ENCODE measurements at regions not wholly inside any gene's neighbourhood (a gene's known extent, or its start where the extent isn't known, plus 50 kb on each side); places are given as distances from the start of the nearest gene placed in this dataset.

GRCh38 chr14:71593966-71594365 is 338.3 kb upstream of the RGS6 start:
- no peak for DNase-seq (ENCODE audit: low read depth)
- no peak overlapping the region for H3K4me3 ChIP-seq (ENCODE audit: low read depth, low read length)

GRCh38 chr14:71594821-71595220 is 337.4 kb upstream of the RGS6 start:
- no peak overlapping the region for H3K4me3 ChIP-seq (ENCODE audit: low read depth, low read length)
- no peak for DNase-seq (ENCODE audit: low read depth)

GRCh38 chr14:71595441-71595840 is 336.8 kb upstream of the RGS6 start:
- no peak for DNase-seq (ENCODE audit: low read depth)
- no peak overlapping the region for H3K4me3 ChIP-seq (ENCODE audit: low read depth, low read length)

GRCh38 chr14:71597287-71597920 is 334.8 kb upstream of the RGS6 start:
- H3K4me3 ChIP-seq (ENCODE audit: low read depth, low read length) = no peak overlapping the region
- no peak for DNase-seq (ENCODE audit: low read depth)

- DNase-seq (ENCODE audit: low read depth) = no peak
- H3K4me3 ChIP-seq (ENCODE audit: low read depth, low read length) = no peak overlapping the region
Observed at GRCh38 chr14:71597955-71598660, 334.1 kb upstream of the RGS6 start.

GRCh38 chr14:71600309-71600708 is 331.9 kb upstream of the RGS6 start:
- H3K4me3 ChIP-seq (ENCODE audit: low read depth, low read length) = no peak overlapping the region
- DNase-seq (ENCODE audit: low read depth) = no peak

GRCh38 chr14:71602524-71602923 is 329.7 kb upstream of the RGS6 start:
- no peak overlapping the region for H3K4me3 ChIP-seq (ENCODE audit: low read depth, low read length)
- DNase-seq (ENCODE audit: low read depth) = no peak

GRCh38 chr14:71604231-71604630 is 328.0 kb upstream of the RGS6 start:
- DNase-seq (ENCODE audit: low read depth) = no peak
- no peak overlapping the region for H3K4me3 ChIP-seq (ENCODE audit: low read depth, low read length)

GRCh38 chr14:71606064-71606463 is 326.2 kb upstream of the RGS6 start:
- DNase-seq (ENCODE audit: low read depth) = no peak
- H3K4me3 ChIP-seq (ENCODE audit: low read depth, low read length) = no peak overlapping the region

GRCh38 chr14:71606575-71606974 is 325.7 kb upstream of the RGS6 start:
- DNase-seq (ENCODE audit: low read depth) = no peak
- no peak overlapping the region for H3K4me3 ChIP-seq (ENCODE audit: low read depth, low read length)

- H3K4me3 ChIP-seq (ENCODE audit: low read depth, low read length) = no peak overlapping the region
- no peak for DNase-seq (ENCODE audit: low read depth)
Observed at GRCh38 chr14:71607056-71607455, 325.2 kb upstream of the RGS6 start.

- H3K4me3 ChIP-seq (ENCODE audit: low read depth, low read length) = no peak overlapping the region
- DNase-seq (ENCODE audit: low read depth) = no peak
Observed at GRCh38 chr14:71610149-71610548, 322.1 kb upstream of the RGS6 start.

GRCh38 chr14:71610797-71611196 is 321.4 kb upstream of the RGS6 start:
- no peak overlapping the region for H3K4me3 ChIP-seq (ENCODE audit: low read depth, low read length)
- no peak for DNase-seq (ENCODE audit: low read depth)

- DNase-seq (ENCODE audit: low read depth) = no peak
- H3K4me3 ChIP-seq (ENCODE audit: low read depth, low read length) = no peak overlapping the region
Observed at GRCh38 chr14:71613168-71613567, 319.1 kb upstream of the RGS6 start.

- no peak overlapping the region for H3K4me3 ChIP-seq (ENCODE audit: low read depth, low read length)
- no peak for DNase-seq (ENCODE audit: low read depth)
Observed at GRCh38 chr14:71616013-71616412, 316.2 kb upstream of the RGS6 start.

GRCh38 chr14:71618047-71618446 is 314.2 kb upstream of the RGS6 start:
- no peak for DNase-seq (ENCODE audit: low read depth)
- H3K4me3 ChIP-seq (ENCODE audit: low read depth, low read length) = no peak overlapping the region

- H3K4me3 ChIP-seq (ENCODE audit: low read depth, low read length) = no peak overlapping the region
- DNase-seq (ENCODE audit: low read depth) = no peak
Observed at GRCh38 chr14:71618716-71619115, 313.5 kb upstream of the RGS6 start.

- no peak for DNase-seq (ENCODE audit: low read depth)
- H3K4me3 ChIP-seq (ENCODE audit: low read depth, low read length) = no peak overlapping the region
Observed at GRCh38 chr14:71619472-71619871, 312.8 kb upstream of the RGS6 start.

- no peak overlapping the region for H3K4me3 ChIP-seq (ENCODE audit: low read depth, low read length)
- peak; percentile 11 for DNase-seq (ENCODE audit: low read depth)
Observed at GRCh38 chr14:71620401-71620800, 311.8 kb upstream of the RGS6 start.

- DNase-seq (ENCODE audit: low read depth) = no peak
- H3K4me3 ChIP-seq (ENCODE audit: low read depth, low read length) = no peak overlapping the region
Observed at GRCh38 chr14:71621276-71621675, 311.0 kb upstream of the RGS6 start.

- DNase-seq (ENCODE audit: low read depth) = no peak
- H3K4me3 ChIP-seq (ENCODE audit: low read depth, low read length) = no peak overlapping the region
Observed at GRCh38 chr14:71621980-71622605, 310.1 kb upstream of the RGS6 start.

Measured in skeletal muscle cell (primary cell).